Astrocyte of the cerebellum (primary cell): ENCODE measurements at regions not wholly inside any gene's neighbourhood (a gene's known extent, or its start where the extent isn't known, plus 50 kb on each side); places are given as distances from the start of the nearest gene placed in this dataset.

Experiments used
- DNase-seq: peaks from one replicate; pipeline ENCODE4 v3.0.0-alpha.2; 2011; ENCODE audit warnings: low read depth
- H3K4me3 ChIP-seq: 2 replicates; pipeline ENCODE4 v1.5.1; 2011; ENCODE audit warnings: mild to moderate bottlenecking, low read depth, low read length, moderate library complexity
- in situ Hi-C: cut with HindIII; loops from 2 replicates; pipeline ENCODE4 v1.10.0; 2017; ENCODE audit warnings: low sequenced_read_pairs
- TF ChIP-seq, protein P1 (sequence below): IDR thresholded peaks from 2 replicates; pipeline ENCODE4 v1.5.1; 2012; ENCODE audit warnings: low read length, low read depth, moderate library complexity, mild to moderate bottlenecking; ENCODE audit errors: missing control alignments

DNA sequence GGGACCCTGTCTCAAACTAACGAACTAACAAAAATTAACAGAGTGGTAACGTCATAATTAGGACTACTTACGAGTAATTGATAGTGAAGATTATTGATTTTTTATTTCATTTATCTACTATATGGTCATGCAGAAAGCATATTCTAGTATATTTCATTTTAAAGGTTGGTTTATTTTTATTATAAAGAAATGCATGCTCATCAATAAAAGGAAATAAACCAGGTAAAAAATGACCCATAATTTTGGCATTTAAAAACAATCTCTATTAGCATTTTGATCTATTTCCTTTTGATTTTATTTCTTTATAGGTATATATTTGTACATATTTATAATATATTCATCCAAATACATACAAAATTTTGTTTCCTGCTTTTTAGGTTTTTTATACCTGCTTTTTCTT is 401.4 kb upstream of the ID4 start:
- in situ Hi-C loops = loop anchor here (25.0 kb wide), 1 partner anchor 98 kb away; no protein-coding TSS in a partner anchor
- H3K4me3 ChIP-seq = no peak overlapping the region
- TF ChIP-seq, protein P1, sequence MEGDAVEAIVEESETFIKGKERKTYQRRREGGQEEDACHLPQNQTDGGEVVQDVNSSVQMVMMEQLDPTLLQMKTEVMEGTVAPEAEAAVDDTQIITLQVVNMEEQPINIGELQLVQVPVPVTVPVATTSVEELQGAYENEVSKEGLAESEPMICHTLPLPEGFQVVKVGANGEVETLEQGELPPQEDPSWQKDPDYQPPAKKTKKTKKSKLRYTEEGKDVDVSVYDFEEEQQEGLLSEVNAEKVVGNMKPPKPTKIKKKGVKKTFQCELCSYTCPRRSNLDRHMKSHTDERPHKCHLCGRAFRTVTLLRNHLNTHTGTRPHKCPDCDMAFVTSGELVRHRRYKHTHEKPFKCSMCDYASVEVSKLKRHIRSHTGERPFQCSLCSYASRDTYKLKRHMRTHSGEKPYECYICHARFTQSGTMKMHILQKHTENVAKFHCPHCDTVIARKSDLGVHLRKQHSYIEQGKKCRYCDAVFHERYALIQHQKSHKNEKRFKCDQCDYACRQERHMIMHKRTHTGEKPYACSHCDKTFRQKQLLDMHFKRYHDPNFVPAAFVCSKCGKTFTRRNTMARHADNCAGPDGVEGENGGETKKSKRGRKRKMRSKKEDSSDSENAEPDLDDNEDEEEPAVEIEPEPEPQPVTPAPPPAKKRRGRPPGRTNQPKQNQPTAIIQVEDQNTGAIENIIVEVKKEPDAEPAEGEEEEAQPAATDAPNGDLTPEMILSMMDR = no peak
- no peak for DNase-seq

DNA sequence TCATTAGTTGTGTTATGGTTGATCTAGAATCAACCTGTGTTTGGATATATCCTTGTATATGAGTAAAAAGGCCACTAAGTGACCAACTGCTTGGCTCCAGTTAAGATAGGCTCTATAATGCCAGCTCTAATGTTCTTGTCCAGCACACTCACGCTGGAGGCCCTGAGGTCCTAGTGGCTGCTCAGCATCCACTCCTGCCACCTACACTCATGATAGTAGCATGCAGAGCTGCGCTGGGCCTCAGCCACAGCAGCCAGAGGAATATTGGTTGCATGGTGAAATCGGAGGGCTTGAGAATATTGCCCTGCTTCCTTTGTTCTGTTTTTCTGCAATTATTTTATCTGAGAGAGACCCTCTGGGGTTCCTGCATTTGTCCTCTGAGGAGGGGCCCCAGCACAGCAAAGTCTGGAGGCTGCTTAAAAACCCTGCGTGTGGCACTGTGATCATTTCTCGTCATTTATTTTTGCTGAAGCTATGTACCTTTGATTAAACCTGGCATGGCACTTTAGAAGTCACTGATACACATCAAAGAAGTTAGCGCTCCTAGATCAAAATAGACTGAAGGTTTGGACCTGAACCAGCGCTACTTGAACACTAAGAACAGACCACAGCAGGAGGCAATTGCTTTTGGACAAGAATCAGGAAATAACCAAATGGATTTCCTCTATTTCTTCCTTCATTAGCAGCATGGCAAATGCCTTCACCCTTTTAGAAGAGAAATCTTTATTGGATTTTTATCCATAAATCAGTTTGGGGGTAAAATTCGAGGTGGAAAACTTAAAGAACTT is 398.4 kb upstream of the ID4 start:
- TF ChIP-seq, protein P1 = no peak
- peak; percentile 55 for DNase-seq
- no peak overlapping the region for H3K4me3 ChIP-seq
- in situ Hi-C loops = loop anchor here (25.0 kb wide), 1 partner anchor 101 kb away; no protein-coding TSS in a partner anchor

DNA sequence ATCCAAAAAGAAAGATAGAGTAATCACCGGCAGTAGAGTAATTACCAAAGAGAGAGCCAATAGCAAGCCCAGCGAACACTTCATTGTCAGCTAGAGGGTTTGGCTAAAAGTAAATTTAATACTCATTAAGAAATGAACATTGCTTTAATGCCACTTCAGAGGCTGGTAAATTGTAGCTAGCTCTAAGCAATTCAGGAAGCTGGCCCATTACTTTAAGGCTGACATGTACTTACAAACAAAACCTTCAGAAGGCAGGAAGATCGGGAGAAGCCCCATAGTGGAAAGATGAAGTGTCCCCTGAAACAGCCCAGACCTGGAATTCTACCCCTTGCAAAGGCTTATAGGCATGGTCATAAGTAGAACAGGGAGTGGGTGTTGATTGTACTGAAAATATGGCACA is 396.6 kb upstream of the ID4 start:
- TF ChIP-seq, protein P1 = no peak
- H3K4me3 ChIP-seq = no peak overlapping the region
- in situ Hi-C loops = loop anchor here (25.0 kb wide), 1 partner anchor 103 kb away; no protein-coding TSS in a partner anchor
- no peak for DNase-seq

DNA sequence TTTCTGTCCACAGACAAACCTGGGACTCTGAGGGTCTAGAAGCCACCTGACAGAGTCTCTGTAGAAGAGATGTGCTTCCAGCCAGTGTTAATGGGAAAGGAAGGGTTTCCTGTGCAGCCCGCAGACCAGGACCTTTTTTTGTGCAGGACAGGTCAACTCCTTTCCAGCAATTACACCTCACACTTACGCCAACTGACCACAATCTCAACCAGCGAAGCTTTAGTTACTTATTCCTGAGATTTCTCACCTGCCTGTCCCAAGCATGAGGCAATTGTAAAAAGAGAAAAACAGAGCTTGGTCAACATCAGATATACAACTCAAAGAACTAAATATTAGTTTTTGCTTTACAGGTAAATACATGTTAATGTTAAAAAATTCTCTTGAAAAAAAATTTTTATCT is 393.8 kb upstream of the ID4 start:
- DNase-seq = no peak
- in situ Hi-C loops = loop anchor here (25.0 kb wide), 1 partner anchor 106 kb away; no protein-coding TSS in a partner anchor
- TF ChIP-seq, protein P1 = no peak
- H3K4me3 ChIP-seq = no peak overlapping the region

DNA sequence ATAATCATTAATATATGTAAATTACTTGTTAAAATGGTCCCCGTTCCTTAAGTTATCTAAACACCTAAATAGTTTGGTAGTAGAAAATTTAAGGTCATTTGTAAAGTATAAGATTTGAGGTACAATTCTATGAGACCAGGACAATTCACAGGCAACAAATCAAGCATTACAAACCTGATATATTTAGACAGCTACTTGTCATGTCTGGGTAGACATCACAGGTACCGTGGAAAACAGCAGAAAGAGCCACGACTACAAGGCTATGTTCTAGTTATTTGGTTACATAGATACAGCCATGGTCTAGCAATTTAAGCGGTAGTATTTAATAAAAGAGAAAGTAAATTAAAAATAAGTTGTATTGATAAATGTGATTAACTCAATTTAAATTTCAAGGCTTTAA is 393.1 kb upstream of the ID4 start:
- no peak for DNase-seq
- H3K4me3 ChIP-seq = no peak overlapping the region
- in situ Hi-C loops = loop anchor here (25.0 kb wide), 1 partner anchor 107 kb away; no protein-coding TSS in a partner anchor
- TF ChIP-seq, protein P1 = no peak

DNA sequence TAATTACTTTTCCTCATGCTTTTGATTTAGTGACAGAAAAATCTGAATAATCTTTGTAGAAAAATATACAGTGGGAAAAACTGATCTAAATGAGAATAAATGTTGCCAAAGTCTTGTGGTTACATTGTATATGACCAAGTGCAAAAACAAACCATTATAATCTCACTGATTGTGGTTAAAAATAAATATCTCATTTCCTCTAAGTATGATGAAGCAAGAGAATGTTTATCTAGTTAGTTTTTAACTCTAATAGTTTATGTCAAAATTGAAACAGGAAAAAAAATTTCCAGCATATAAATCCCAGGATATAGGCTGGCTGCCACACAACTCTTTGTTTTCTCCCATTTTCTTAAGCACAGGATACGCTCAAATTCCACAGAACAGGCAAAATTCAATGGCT is 392.7 kb upstream of the ID4 start:
- DNase-seq = peak; percentile 19
- no peak overlapping the region for H3K4me3 ChIP-seq
- in situ Hi-C loops = loop anchor here (25.0 kb wide), 1 partner anchor 107 kb away; no protein-coding TSS in a partner anchor
- TF ChIP-seq, protein P1 = no peak
